Gastroesophageal sphincter (tissue), 3 donors: ENCODE measurements at regions not wholly inside any gene's neighbourhood (a gene's known extent, or its start where the extent isn't known, plus 50 kb on each side); places are given as distances from the start of the nearest gene placed in this dataset.

ENCODE experiments used
- CTCF ChIP-seq, 4 experiments: fragments of 200-600 bp in 2 of 4; fragments of 450-650 bp in 2 of 4; sonication (generic) in 1 of 4; IDR thresholded peaks; one replicate each; pipeline ENCODE4 v1.5.1; 2017 to 2019; ENCODE audit warnings: antibody characterized with exemption in 4 of 4, mild to moderate bottlenecking in 2 of 4, moderate library complexity in 2 of 4
- POLR2A ChIP-seq, 2 donors: fragments of 450-650 bp; IDR thresholded peaks; one replicate each; pipeline ENCODE4 v1.6.1; 2017; ENCODE audit warnings: antibody characterized with exemption in 2 of 2, mild to moderate bottlenecking in 2 of 2, moderate library complexity in 1 of 2

GRCh38 chr18:78457731-78458130 lies 521.9 kb upstream of the SALL3 start:
- no peak for TF ChIP-seq CTCF (IDR thresholded peaks at IDR 0.05)
- no peak for TF ChIP-seq POLR2A (IDR thresholded peaks at IDR 0.05)
